ENCODE measurements at regions not wholly inside any gene's neighbourhood (a gene's known extent, or its start where the extent isn't known, plus 50 kb on each side); places are given as distances from the start of the nearest gene placed in this dataset.

DNA sequence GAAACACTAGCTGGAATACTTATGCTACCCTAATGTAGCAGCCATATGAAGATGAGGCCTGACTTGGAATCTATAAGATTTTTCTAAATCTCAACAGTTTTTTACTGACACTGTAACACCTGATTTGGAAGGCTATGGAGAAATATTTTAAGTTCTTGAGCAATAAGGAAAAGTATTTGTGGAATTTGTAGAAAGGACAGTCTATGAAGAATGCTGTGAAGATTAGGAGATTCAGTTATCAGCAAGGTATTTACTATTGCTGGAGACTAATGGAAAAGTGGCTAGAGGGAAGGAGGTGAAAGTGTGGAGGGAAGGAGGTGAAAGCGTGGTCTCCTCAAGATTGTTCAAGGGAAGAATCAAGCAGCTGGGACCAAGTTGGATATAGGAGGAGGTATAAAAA, 190.0 kb upstream of the EMCN start:
- no CpG with 5 or more reads among the region's 1 CpG for WGBS, 2 experiments (ENCODE audit: extremely low coverage in 2 of 2, insufficient read length in 1 of 2)
- Histone ChIP-seq H3K79me1 (ENCODE audit: low read depth in 1 of 2, low read length in 2 of 2) (no peaks in the 10 kb centered on the region), H3K14ac (replicated peaks; ENCODE audit: low read depth, low read length) (no peak overlapping the region), H3K9me3 (ENCODE audit: control insufficient read depth, insufficient read depth, low read length) (no peaks in the 10 kb centered on the region), H4K8ac (ENCODE audit: low read depth in 2 of 2, low read length in 2 of 2) (no peak overlapping the region), H3K27me3 (ENCODE audit: control insufficient read depth, insufficient read depth, low read length) (no peaks in the 10 kb centered on the region), H3K4me2 (ENCODE audit: low read depth, low read length) (no peak overlapping the region), H3K27ac (ENCODE audit: insufficient read depth, low read length) (no peak overlapping the region), H2BK120ac (ENCODE audit: low read depth, low read length) (no peak overlapping the region), H3K4ac (ENCODE audit: low read depth, low read length) (no peak overlapping the region), H4K20me1 (ENCODE audit: insufficient read depth, low read length) (no peaks in the 10 kb centered on the region), H3K9ac (ENCODE audit: low read depth, low read length) (no peak overlapping the region), H2AK5ac (ENCODE audit: low read depth, low read length) (no peak overlapping the region), H3K9me1 (ENCODE audit: insufficient read depth, low read length) (no peaks in the 10 kb centered on the region), H3K4me3 (ENCODE audit: insufficient read depth, low read depth, low read length) (no peak overlapping the region), H2BK20ac (ENCODE audit: low read depth, low read length) (no peak overlapping the region), H2BK5ac (ENCODE audit: low read depth, low read length, poor library complexity, severe bottlenecking) (no peak overlapping the region), H2AK9ac (replicated peaks; ENCODE audit: low read depth, low read length, poor library complexity) (no peak overlapping the region), H3K18ac (ENCODE audit: low read depth, low read length) (no peak overlapping the region), H3K56ac (ENCODE audit: extremely low read depth, insufficient read depth, low read length) (no peak overlapping the region), H3K23ac (ENCODE audit: low read depth, low read length) (no peak overlapping the region), H4K5ac (ENCODE audit: low read depth, low read length) (no peak overlapping the region), H3K36me3 (ENCODE audit: control insufficient read depth, insufficient read depth, low read length) (no peaks in the 10 kb centered on the region), H4K91ac (ENCODE audit: insufficient read depth, low read depth, low read length) (no peak overlapping the region), H3K4me1 (ENCODE audit: control insufficient read depth, insufficient read depth, low read length) (no peaks in the 10 kb centered on the region), H2AFZ (replicated peaks; ENCODE audit: low read length, poor library complexity) (no peak overlapping the region), H2BK15ac (ENCODE audit: low read depth, low read length) (no peak overlapping the region)
- ATAC-seq (ENCODE audit: low read depth): no peak
- intact Hi-C loops (cut with micrococcal nuclease): no loop called here
- no TSS peak for BruUV-seq (replicated peaks)
- CTCF ChIA-PET: no interaction called here
- no peak for DNase-seq
- dilution Hi-C loops (cut with HindIII; ENCODE audit: low sequenced_read_pairs, unreplicated experiment): no loop called here
- POLR2A ChIA-PET (ENCODE audit: unreplicated experiment): no interaction called here
- TF ChIP-seq POLR2A (IDR thresholded peaks at IDR 0.05; ENCODE audit: low read depth, low read length): no peak
- no peak for TF ChIP-seq SMC3 (IDR thresholded peaks at IDR 0.05; ENCODE audit: low read depth, low read length)
- no peak for TF ChIP-seq NFE2L2 (IDR thresholded peaks at IDR 0.05; ENCODE audit: low read depth, low read length)
- TF ChIP-seq BHLHE40 (IDR thresholded peaks at IDR 0.05; ENCODE audit: low read depth, low read length): no peak
- TF ChIP-seq CHD1 (IDR thresholded peaks at IDR 0.05; ENCODE audit: low read depth, low read length): no peak
- no peak for TF ChIP-seq RFX5 (IDR thresholded peaks at IDR 0.05; ENCODE audit: low read depth, low read length)
- TF ChIP-seq MAFK (IDR thresholded peaks at IDR 0.05; ENCODE audit: low read depth, low read length): no peak
- TF ChIP-seq, protein P1, sequence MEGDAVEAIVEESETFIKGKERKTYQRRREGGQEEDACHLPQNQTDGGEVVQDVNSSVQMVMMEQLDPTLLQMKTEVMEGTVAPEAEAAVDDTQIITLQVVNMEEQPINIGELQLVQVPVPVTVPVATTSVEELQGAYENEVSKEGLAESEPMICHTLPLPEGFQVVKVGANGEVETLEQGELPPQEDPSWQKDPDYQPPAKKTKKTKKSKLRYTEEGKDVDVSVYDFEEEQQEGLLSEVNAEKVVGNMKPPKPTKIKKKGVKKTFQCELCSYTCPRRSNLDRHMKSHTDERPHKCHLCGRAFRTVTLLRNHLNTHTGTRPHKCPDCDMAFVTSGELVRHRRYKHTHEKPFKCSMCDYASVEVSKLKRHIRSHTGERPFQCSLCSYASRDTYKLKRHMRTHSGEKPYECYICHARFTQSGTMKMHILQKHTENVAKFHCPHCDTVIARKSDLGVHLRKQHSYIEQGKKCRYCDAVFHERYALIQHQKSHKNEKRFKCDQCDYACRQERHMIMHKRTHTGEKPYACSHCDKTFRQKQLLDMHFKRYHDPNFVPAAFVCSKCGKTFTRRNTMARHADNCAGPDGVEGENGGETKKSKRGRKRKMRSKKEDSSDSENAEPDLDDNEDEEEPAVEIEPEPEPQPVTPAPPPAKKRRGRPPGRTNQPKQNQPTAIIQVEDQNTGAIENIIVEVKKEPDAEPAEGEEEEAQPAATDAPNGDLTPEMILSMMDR (conservative IDR thresholded peaks at IDR 0.05; ENCODE audit: low read depth, low read length): no peak
- TF ChIP-seq, protein P2, sequence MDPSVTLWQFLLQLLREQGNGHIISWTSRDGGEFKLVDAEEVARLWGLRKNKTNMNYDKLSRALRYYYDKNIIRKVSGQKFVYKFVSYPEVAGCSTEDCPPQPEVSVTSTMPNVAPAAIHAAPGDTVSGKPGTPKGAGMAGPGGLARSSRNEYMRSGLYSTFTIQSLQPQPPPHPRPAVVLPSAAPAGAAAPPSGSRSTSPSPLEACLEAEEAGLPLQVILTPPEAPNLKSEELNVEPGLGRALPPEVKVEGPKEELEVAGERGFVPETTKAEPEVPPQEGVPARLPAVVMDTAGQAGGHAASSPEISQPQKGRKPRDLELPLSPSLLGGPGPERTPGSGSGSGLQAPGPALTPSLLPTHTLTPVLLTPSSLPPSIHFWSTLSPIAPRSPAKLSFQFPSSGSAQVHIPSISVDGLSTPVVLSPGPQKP (IDR thresholded peaks at IDR 0.05; ENCODE audit: borderline replicate concordance, low read depth, low read length): no peak
- TF ChIP-seq RCOR1 (IDR thresholded peaks at IDR 0.05; ENCODE audit: insufficient replicate concordance, low read length): no peak
- TF ChIP-seq MXI1 (IDR thresholded peaks at IDR 0.05; ENCODE audit: borderline replicate concordance, low read depth, low read length): no peak
- TF ChIP-seq, protein P3, sequence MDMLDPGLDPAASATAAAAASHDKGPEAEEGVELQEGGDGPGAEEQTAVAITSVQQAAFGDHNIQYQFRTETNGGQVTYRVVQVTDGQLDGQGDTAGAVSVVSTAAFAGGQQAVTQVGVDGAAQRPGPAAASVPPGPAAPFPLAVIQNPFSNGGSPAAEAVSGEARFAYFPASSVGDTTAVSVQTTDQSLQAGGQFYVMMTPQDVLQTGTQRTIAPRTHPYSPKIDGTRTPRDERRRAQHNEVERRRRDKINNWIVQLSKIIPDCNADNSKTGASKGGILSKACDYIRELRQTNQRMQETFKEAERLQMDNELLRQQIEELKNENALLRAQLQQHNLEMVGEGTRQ (IDR thresholded peaks at IDR 0.05; ENCODE audit: low read depth, low read length): no peak
- no peak for TF ChIP-seq RAD21 (IDR thresholded peaks at IDR 0.05; ENCODE audit: low read length)
- TF ChIP-seq MAZ (IDR thresholded peaks at IDR 0.05; ENCODE audit: borderline replicate concordance, low read depth, low read length): no peak
- TF ChIP-seq CEBPB (IDR thresholded peaks at IDR 0.05; ENCODE audit: low read depth, low read length): no peak
- no peak for TF ChIP-seq FOS (IDR thresholded peaks at IDR 0.05; ENCODE audit: low read depth, low read length)
- in situ Hi-C loops (cut with MboI; ENCODE audit: low sequenced_read_pairs): no loop called here

All from IMR-90 (cell line).